HCT116 (cell line): ENCODE measurements at regions not wholly inside any gene's neighbourhood (a gene's known extent, or its start where the extent isn't known, plus 50 kb on each side); places are given as distances from the start of the nearest gene placed in this dataset.

Experiments
- ATAC-seq: fragments of 200-7000 bp; cut with Tn5 transposase; 2 replicates; pipeline ENCODE4 v1.9.1; 2020; ENCODE audit warnings: mild to moderate bottlenecking, moderate library complexity
- BruUV-seq: library from RNA; stranded (reverse); fragments of 400-500 nt; replicated peaks from 2 replicates; lab custom pipeline; 2021; lab: Mats Ljungman, UMichigan
- CTCF ChIA-PET: fragments of 300-600 bp; sonication (Branson Sonifier 250); formaldehyde crosslinking; loops from one replicate; lab custom pipeline; 2021; ENCODE audit warnings: antibody characterized with exemption; lab: Charles Lee
- POLR2A ChIA-PET: fragments of 300-600, 350-600 bp; sonication (Branson Sonifier 250); formaldehyde crosslinking; loops from one replicate; lab custom pipeline; 2021; ENCODE audit warnings: antibody characterized with exemption; lab: Charles Lee
- RAD21 ChIA-PET, 2 experiments: fragments of 300-600 bp; sonication (Branson Sonifier 250); formaldehyde crosslinking; loops; one replicate each; lab custom pipeline; 2023; ENCODE audit warnings: low total read pairs in 2 of 2; ENCODE audit not compliant: uncharacterized antibody in 2 of 2, unreplicated experiment in 2 of 2, low non-redundant PET in 1 of 2; lab: Charles Lee
- DNase-seq: peaks from one replicate; pipeline ENCODE4 v3.0.0-alpha.2; 2010; ENCODE audit warnings: low read depth, low spot score
- H2AFZ ChIP-seq: fragments of 200-600 bp; shearing (Covaris generic), sonication (generic); 2 replicates; pipeline ENCODE4 v1.6.1; 2017; ENCODE audit warnings: low read depth, mixed run types, mixed read lengths, antibody characterized with exemption, low read length; ENCODE audit not compliant: poor library complexity, severe bottlenecking
- H3K27ac ChIP-seq: 2 replicates; pipeline ENCODE4 v1.5.1; 2012; ENCODE audit warnings: low read depth, low read length
- H3K27me3 ChIP-seq: fragments of 200-600 bp; sonication (generic); 2 replicates; pipeline ENCODE4 v1.6.1; 2016; ENCODE audit warnings: mixed run types, low read length, mixed read lengths; ENCODE audit not compliant: insufficient read depth
- H3K36me3 ChIP-seq, 2 experiments: fragments of 200-500 bp in 1 of 2; fragments of 200-600 bp in 1 of 2; sonication (Bioruptor generic) in 1 of 2; sonication (generic) in 1 of 2; 2 replicates each; pipeline versions ENCODE4 v1.5.1 to v1.6.1; 2014 to 2016; ENCODE audit warnings: low read length in 2 of 2, inconsistent platforms in 1 of 2, mixed read lengths in 1 of 2, mixed run types in 1 of 2; ENCODE audit not compliant: insufficient read depth in 2 of 2, control insufficient read depth in 1 of 2
- H3K4me1 ChIP-seq, 2 experiments: fragments of 200-600 bp in 1 of 2; sonication (generic) in 1 of 2; 2 replicates each; pipeline versions ENCODE4 v1.5.1 to v1.6.1; 2012 to 2017; ENCODE audit warnings: low read length in 2 of 2, inconsistent platforms in 1 of 2, mild to moderate bottlenecking in 1 of 2, mixed read lengths in 1 of 2, mixed run types in 1 of 2, moderate library complexity in 1 of 2; ENCODE audit not compliant: insufficient read depth in 2 of 2, control insufficient read depth in 1 of 2
- H3K4me2 ChIP-seq: fragments of 200-600 bp; sonication (generic); 2 replicates; pipeline ENCODE4 v1.6.1; 2017; ENCODE audit warnings: mixed run types, low read length, mixed read lengths
- H3K4me3 ChIP-seq, 2 experiments: fragments of 200-600 bp in 1 of 2; sonication (generic) in 1 of 2; replicated peaks in 1 of 2; 2 replicates each; pipeline ENCODE4 v1.5.1; 2011 to 2016; ENCODE audit warnings: low read length in 2 of 2, control low read depth in 1 of 2, low read depth in 1 of 2, mild to moderate bottlenecking in 1 of 2, mixed read lengths in 1 of 2, mixed run types in 1 of 2
- H3K79me2 ChIP-seq: fragments of 200-600 bp; sonication (generic); 2 replicates; pipeline ENCODE4 v1.6.1; 2017; ENCODE audit warnings: mild to moderate bottlenecking, mixed run types, low read length, moderate library complexity, mixed read lengths; ENCODE audit not compliant: insufficient read depth
- H3K9ac ChIP-seq: fragments of 200-600 bp; sonication (generic); 2 replicates; pipeline ENCODE4 v1.6.1; 2016; ENCODE audit warnings: low read length, mixed read lengths
- H3K9me2 ChIP-seq: fragments of 200-600 bp; sonication (generic), shearing (Covaris generic); 2 replicates; pipeline ENCODE4 v1.6.1; 2017; ENCODE audit warnings: mixed run types, mild to moderate bottlenecking, moderate library complexity; ENCODE audit not compliant: insufficient read depth
- H3K9me3 ChIP-seq, 2 experiments: fragments of 200-500 bp in 1 of 2; fragments of 200-600 bp in 1 of 2; sonication (Bioruptor generic) in 1 of 2; sonication (generic) in 1 of 2; 2 replicates each; pipeline ENCODE4 v1.6.1; 2014 to 2017; ENCODE audit warnings: low read length in 2 of 2, mixed read lengths in 2 of 2, inconsistent platforms in 1 of 2, low read depth in 1 of 2, mild to moderate bottlenecking in 1 of 2, mixed run types in 1 of 2, moderate library complexity in 1 of 2; ENCODE audit not compliant: control insufficient read depth in 1 of 2, insufficient read depth in 1 of 2
- H4K20me1 ChIP-seq: fragments of 200-600 bp; sonication (generic), shearing (Covaris generic); 2 replicates; pipeline ENCODE4 v1.6.1; 2017; ENCODE audit warnings: mixed run types, mild to moderate bottlenecking, moderate library complexity; ENCODE audit not compliant: insufficient read depth
- CBX3 ChIP-seq: IDR thresholded peaks from 2 replicates; pipeline ENCODE4 v1.6.1; 2012; ENCODE audit warnings: low read depth
- CEBPB ChIP-seq: IDR thresholded peaks from 2 replicates; pipeline ENCODE4 v1.6.1; 2012; ENCODE audit warnings: low read depth
- EGR1 ChIP-seq: IDR thresholded peaks from 2 replicates; pipeline ENCODE4 v1.6.1; 2012; ENCODE audit warnings: low read depth
- ELF1 ChIP-seq: IDR thresholded peaks from 2 replicates; pipeline ENCODE4 v1.6.1; 2012; ENCODE audit warnings: low read depth, borderline replicate concordance
- EZH2 ChIP-seq: fragments of 200-600 bp; sonication (generic); IDR thresholded peaks from 2 replicates; pipeline ENCODE4 v1.6.1; 2017; ENCODE audit warnings: antibody characterized with exemption, mixed run types
- EZH2phosphoT487 ChIP-seq: fragments of 200-600 bp; IDR thresholded peaks from 2 replicates; pipeline ENCODE4 v1.6.1; 2018; ENCODE audit warnings: antibody characterized with exemption, borderline replicate concordance
- FOSL1 ChIP-seq: IDR thresholded peaks from 2 replicates; pipeline ENCODE4 v1.6.1; 2012; ENCODE audit warnings: low read depth
- JUND ChIP-seq: IDR thresholded peaks from 2 replicates; pipeline ENCODE4 v1.6.1; 2012
- POLR2A ChIP-seq: IDR thresholded peaks from 2 replicates; pipeline ENCODE4 v1.7.0; 2011; ENCODE audit warnings: borderline replicate concordance; ENCODE audit not compliant: insufficient read depth, insufficient read length; ENCODE audit errors: extremely low read depth
- RAD21 ChIP-seq: IDR thresholded peaks from 2 replicates; pipeline ENCODE4 v1.6.1; 2012; ENCODE audit warnings: low read depth, mild to moderate bottlenecking
- SIN3A ChIP-seq: IDR thresholded peaks from 2 replicates; pipeline ENCODE4 v1.6.1; 2012; ENCODE audit warnings: low read depth
- SRF ChIP-seq: IDR thresholded peaks from 2 replicates; pipeline ENCODE4 v1.6.1; 2012; ENCODE audit warnings: low read depth
- TCF7L2 ChIP-seq: IDR thresholded peaks from 2 replicates; pipeline ENCODE4 v1.7.0; 2011; ENCODE audit warnings: borderline replicate concordance, inconsistent platforms; ENCODE audit not compliant: insufficient read depth, insufficient read length; ENCODE audit errors: extremely low read depth
- ZFX ChIP-seq: fragments of 450-650 bp; IDR thresholded peaks from 2 replicates; pipeline ENCODE4 v1.6.1; 2017
- ZNF274 ChIP-seq: fragments of 200-500 bp; sonication (Bioruptor generic); IDR thresholded peaks from 2 replicates; pipeline ENCODE4 v1.6.1; 2014; ENCODE audit warnings: mild to moderate bottlenecking, low read depth, low read length, inconsistent platforms
- intact Hi-C: fragments of 100-400 bp; cut with micrococcal nuclease; formaldehyde crosslinking; loops from 2 replicates; pipeline ENCODE4 v1.10.0; 2022
- TF ChIP-seq, protein P1 (sequence below): IDR thresholded peaks from 2 replicates; pipeline ENCODE4 v1.6.1; 2011; ENCODE audit warnings: mild to moderate bottlenecking, low read length, moderate library complexity; ENCODE audit not compliant: insufficient replicate concordance; ENCODE audit errors: extremely low read depth
- TF ChIP-seq, protein P2 (sequence below): IDR thresholded peaks from 2 replicates; pipeline ENCODE4 v1.6.1; 2012; ENCODE audit warnings: low read depth
- TF ChIP-seq, protein P3 (sequence below): IDR thresholded peaks from 2 replicates; pipeline ENCODE4 v1.6.1; 2012
- TF ChIP-seq, protein P4 (sequence below), 3 experiments: fragments of 200-600 bp in 1 of 3; sonication (generic) in 1 of 3; IDR thresholded peaks in 2 of 3; conservative IDR thresholded peaks in 1 of 3; 2 replicates each; pipeline ENCODE4 v1.5.1; 2012 to 2017; ENCODE audit warnings: low read depth in 2 of 3, low read length in 2 of 3, antibody characterized with exemption in 1 of 3, borderline replicate concordance in 1 of 3, control low read depth in 1 of 3, mild to moderate bottlenecking in 1 of 3, mixed read lengths in 1 of 3, mixed run types in 1 of 3, moderate library complexity in 1 of 3; ENCODE audit not compliant: insufficient read depth in 1 of 3
- TF ChIP-seq, protein P5 (sequence below): IDR thresholded peaks from 2 replicates; pipeline ENCODE4 v1.6.1; 2012

DNA sequence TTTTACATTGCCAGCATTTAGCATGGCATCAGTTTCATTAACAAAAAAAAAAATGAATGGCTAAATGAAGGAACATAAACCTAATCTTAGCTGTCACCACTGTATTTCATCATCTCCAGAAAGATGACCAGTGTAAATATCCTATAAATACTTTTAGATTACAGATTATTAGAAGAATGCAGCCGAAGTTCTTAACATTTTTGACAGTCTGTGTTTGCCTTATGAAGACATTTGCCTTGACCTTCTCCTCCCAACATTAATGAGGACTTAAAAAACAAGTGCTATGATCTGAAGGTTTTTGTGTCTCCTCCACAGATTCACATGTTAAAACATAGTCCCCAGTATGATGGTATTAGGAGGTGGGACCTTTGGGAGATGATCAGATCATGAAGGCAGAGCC is 253.0 kb downstream of the SNAPC1 start:
- no peaks in the 10 kb centered on the region for H3K79me2 ChIP-seq
- BruUV-seq: no TSS peak
- CTCF ChIA-PET: no interaction called here
- H2AFZ ChIP-seq: no peak overlapping the region
- no peak overlapping the region for H3K4me2 ChIP-seq
- RAD21 ChIA-PET: no interaction called here
- POLR2A ChIA-PET: no interaction called here
- H3K36me3 ChIP-seq: no peaks in the 10 kb centered on the region
- intact Hi-C loops: no loop called here
- no peaks in the 10 kb centered on the region for H3K9me2 ChIP-seq
- TF ChIP-seq EZH2phosphoT487 (no peak), CEBPB (no peak), POLR2A (no peak), ELF1 (no peak), ZNF274 (no peak), TCF7L2 (no peak), JUND (no peak), EGR1 (no peak), EZH2 (no peak), ZFX (no peak), RAD21 (no peak), SRF (no peak), CBX3 (no peak), SIN3A (no peak), FOSL1 (no peak)
- TF ChIP-seq, protein P1, sequence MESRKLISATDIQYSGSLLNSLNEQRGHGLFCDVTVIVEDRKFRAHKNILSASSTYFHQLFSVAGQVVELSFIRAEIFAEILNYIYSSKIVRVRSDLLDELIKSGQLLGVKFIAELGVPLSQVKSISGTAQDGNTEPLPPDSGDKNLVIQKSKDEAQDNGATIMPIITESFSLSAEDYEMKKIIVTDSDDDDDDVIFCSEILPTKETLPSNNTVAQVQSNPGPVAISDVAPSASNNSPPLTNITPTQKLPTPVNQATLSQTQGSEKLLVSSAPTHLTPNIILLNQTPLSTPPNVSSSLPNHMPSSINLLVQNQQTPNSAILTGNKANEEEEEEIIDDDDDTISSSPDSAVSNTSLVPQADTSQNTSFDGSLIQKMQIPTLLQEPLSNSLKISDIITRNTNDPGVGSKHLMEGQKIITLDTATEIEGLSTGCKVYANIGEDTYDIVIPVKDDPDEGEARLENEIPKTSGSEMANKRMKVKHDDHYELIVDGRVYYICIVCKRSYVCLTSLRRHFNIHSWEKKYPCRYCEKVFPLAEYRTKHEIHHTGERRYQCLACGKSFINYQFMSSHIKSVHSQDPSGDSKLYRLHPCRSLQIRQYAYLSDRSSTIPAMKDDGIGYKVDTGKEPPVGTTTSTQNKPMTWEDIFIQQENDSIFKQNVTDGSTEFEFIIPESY: no peak
- TF ChIP-seq, protein P2, sequence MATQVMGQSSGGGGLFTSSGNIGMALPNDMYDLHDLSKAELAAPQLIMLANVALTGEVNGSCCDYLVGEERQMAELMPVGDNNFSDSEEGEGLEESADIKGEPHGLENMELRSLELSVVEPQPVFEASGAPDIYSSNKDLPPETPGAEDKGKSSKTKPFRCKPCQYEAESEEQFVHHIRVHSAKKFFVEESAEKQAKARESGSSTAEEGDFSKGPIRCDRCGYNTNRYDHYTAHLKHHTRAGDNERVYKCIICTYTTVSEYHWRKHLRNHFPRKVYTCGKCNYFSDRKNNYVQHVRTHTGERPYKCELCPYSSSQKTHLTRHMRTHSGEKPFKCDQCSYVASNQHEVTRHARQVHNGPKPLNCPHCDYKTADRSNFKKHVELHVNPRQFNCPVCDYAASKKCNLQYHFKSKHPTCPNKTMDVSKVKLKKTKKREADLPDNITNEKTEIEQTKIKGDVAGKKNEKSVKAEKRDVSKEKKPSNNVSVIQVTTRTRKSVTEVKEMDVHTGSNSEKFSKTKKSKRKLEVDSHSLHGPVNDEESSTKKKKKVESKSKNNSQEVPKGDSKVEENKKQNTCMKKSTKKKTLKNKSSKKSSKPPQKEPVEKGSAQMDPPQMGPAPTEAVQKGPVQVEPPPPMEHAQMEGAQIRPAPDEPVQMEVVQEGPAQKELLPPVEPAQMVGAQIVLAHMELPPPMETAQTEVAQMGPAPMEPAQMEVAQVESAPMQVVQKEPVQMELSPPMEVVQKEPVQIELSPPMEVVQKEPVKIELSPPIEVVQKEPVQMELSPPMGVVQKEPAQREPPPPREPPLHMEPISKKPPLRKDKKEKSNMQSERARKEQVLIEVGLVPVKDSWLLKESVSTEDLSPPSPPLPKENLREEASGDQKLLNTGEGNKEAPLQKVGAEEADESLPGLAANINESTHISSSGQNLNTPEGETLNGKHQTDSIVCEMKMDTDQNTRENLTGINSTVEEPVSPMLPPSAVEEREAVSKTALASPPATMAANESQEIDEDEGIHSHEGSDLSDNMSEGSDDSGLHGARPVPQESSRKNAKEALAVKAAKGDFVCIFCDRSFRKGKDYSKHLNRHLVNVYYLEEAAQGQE: no peak
- TF ChIP-seq, protein P3, sequence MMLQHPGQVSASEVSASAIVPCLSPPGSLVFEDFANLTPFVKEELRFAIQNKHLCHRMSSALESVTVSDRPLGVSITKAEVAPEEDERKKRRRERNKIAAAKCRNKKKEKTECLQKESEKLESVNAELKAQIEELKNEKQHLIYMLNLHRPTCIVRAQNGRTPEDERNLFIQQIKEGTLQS: no peak
- TF ChIP-seq, protein P4, sequence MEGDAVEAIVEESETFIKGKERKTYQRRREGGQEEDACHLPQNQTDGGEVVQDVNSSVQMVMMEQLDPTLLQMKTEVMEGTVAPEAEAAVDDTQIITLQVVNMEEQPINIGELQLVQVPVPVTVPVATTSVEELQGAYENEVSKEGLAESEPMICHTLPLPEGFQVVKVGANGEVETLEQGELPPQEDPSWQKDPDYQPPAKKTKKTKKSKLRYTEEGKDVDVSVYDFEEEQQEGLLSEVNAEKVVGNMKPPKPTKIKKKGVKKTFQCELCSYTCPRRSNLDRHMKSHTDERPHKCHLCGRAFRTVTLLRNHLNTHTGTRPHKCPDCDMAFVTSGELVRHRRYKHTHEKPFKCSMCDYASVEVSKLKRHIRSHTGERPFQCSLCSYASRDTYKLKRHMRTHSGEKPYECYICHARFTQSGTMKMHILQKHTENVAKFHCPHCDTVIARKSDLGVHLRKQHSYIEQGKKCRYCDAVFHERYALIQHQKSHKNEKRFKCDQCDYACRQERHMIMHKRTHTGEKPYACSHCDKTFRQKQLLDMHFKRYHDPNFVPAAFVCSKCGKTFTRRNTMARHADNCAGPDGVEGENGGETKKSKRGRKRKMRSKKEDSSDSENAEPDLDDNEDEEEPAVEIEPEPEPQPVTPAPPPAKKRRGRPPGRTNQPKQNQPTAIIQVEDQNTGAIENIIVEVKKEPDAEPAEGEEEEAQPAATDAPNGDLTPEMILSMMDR (IDR thresholded peaks at IDR 0.05 in 2 of 3, conservative IDR thresholded peaks at IDR 0.05 in 1 of 3; ENCODE audit: borderline replicate concordance in 1 of 3, insufficient read depth in 1 of 3, low read depth in 2 of 3, low read length in 2 of 3): no peak
- TF ChIP-seq, protein P5, sequence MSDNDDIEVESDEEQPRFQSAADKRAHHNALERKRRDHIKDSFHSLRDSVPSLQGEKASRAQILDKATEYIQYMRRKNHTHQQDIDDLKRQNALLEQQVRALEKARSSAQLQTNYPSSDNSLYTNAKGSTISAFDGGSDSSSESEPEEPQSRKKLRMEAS: no peak
- ATAC-seq (no peak), DNase-seq (no peak)
- H3K27ac ChIP-seq: no peak overlapping the region
- H3K9me3 ChIP-seq: no peaks in the 10 kb centered on the region
- H3K4me1 ChIP-seq: no peaks in the 10 kb centered on the region
- peaks cover 45% of the 10 kb centered on the region for H3K27me3 ChIP-seq
- no peak overlapping the region for H3K9ac ChIP-seq
- H3K4me3 ChIP-seq: no peak overlapping the region
- H4K20me1 ChIP-seq: no peaks in the 10 kb centered on the region
